Left ventricle myocardium inferior (tissue), 1 donor: ENCODE measurements at regions not wholly inside any gene's neighbourhood (a gene's known extent, or its start where the extent isn't known, plus 50 kb on each side); places are given as distances from the start of the nearest gene placed in this dataset.

Source experiments
- DNase-seq: peaks from one replicate; pipeline ENCODE4 v3.0.0-alpha.2; 2020
- H3K27ac ChIP-seq: fragments of 200-600 bp; replicated peaks from 2 replicates; pipeline ENCODE4 v1.8.0; 2021
- H3K27me3 ChIP-seq: fragments of 200-600 bp; 2 replicates; pipeline ENCODE4 v1.8.0; 2021; ENCODE audit warnings: low read depth
- H3K36me3 ChIP-seq: fragments of 200-600 bp; 2 replicates; pipeline ENCODE4 v1.8.0; 2021
- H3K4me1 ChIP-seq: fragments of 200-600 bp; 2 replicates; pipeline ENCODE4 v1.8.0; 2021
- H3K4me3 ChIP-seq: fragments of 200-600 bp; 2 replicates; pipeline ENCODE4 v1.8.0; 2021; ENCODE audit warnings: mild to moderate bottlenecking, moderate library complexity
- H3K9me3 ChIP-seq: fragments of 200-600 bp; replicated peaks from 2 replicates; pipeline ENCODE4 v1.8.0; 2021
- CTCF ChIP-seq: fragments of 200-600 bp; IDR thresholded peaks from 2 replicates; pipeline ENCODE4 v1.8.0; 2021; ENCODE audit warnings: antibody characterized with exemption, mild to moderate bottlenecking, borderline replicate concordance
- intact Hi-C: fragments of 100-400 bp; cut with micrococcal nuclease; formaldehyde crosslinking; loops from one replicate; pipeline ENCODE4 v1.11.0; 2022
- donor health status: DM: no; HTN: yes; CAD: no; lungs with severe emphysema.

GRCh38 chrX:137646472-137646871 is 80.5 kb downstream of the ZIC3 start:
- Histone ChIP-seq H3K4me3 (no peak overlapping the region), H3K36me3 (no peaks in the 10 kb centered on the region), H3K9me3 (no peaks in the 10 kb centered on the region), H3K27ac (no peak overlapping the region), H3K27me3 (no peaks in the 10 kb centered on the region), H3K4me1 (no peaks in the 10 kb centered on the region)
- no peak for TF ChIP-seq CTCF
- intact Hi-C loops, result no loop called here
- no peak for DNase-seq

GRCh38 chrX:137651647-137652046 is 85.7 kb downstream of the ZIC3 start:
- no peak for DNase-seq
- no peaks in the 10 kb centered on the region for H3K9me3 ChIP-seq
- H3K4me1 ChIP-seq, result no peaks in the 10 kb centered on the region
- intact Hi-C loops, result no loop called here
- H3K27me3 ChIP-seq, result no peaks in the 10 kb centered on the region
- no peaks in the 10 kb centered on the region for H3K36me3 ChIP-seq
- H3K4me3 ChIP-seq, result no peak overlapping the region
- no peak for TF ChIP-seq CTCF
- H3K27ac ChIP-seq, result no peak overlapping the region

GRCh38 chrX:137652086-137652485 is 86.2 kb downstream of the ZIC3 start:
- no peak overlapping the region for H3K27ac ChIP-seq
- intact Hi-C loops, result no loop called here
- H3K27me3 ChIP-seq, result no peaks in the 10 kb centered on the region
- no peak for TF ChIP-seq CTCF
- H3K9me3 ChIP-seq, result no peaks in the 10 kb centered on the region
- no peaks in the 10 kb centered on the region for H3K36me3 ChIP-seq
- H3K4me1 ChIP-seq, result no peaks in the 10 kb centered on the region
- DNase-seq, result no peak
- no peak overlapping the region for H3K4me3 ChIP-seq

- no peak for DNase-seq
- Histone ChIP-seq H3K36me3 (no peaks in the 10 kb centered on the region), H3K9me3 (no peaks in the 10 kb centered on the region), H3K27ac (no peak overlapping the region), H3K27me3 (no peaks in the 10 kb centered on the region), H3K4me1 (no peaks in the 10 kb centered on the region), H3K4me3 (no peak overlapping the region)
- no peak for TF ChIP-seq CTCF
- intact Hi-C loops, result no loop called here
These were observed 88.6 kb downstream of the ZIC3 start for GRCh38 chrX:137654481-137654880.

GRCh38 chrX:137667776-137668175 is 101.8 kb downstream of the ZIC3 start:
- Histone ChIP-seq H3K9me3 (no peaks in the 10 kb centered on the region), H3K36me3 (no peaks in the 10 kb centered on the region), H3K27ac (no peak overlapping the region), H3K4me3 (no peak overlapping the region), H3K4me1 (no peaks in the 10 kb centered on the region), H3K27me3 (no peaks in the 10 kb centered on the region)
- TF ChIP-seq CTCF, result no peak
- DNase-seq, result no peak
- intact Hi-C loops, result no loop called here

- Histone ChIP-seq H3K36me3 (no peaks in the 10 kb centered on the region), H3K4me1 (no peaks in the 10 kb centered on the region), H3K4me3 (no peak overlapping the region), H3K27ac (no peak overlapping the region), H3K9me3 (no peaks in the 10 kb centered on the region), H3K27me3 (no peaks in the 10 kb centered on the region)
- intact Hi-C loops, result no loop called here
- no peak for TF ChIP-seq CTCF
- DNase-seq, result no peak
These were observed 118.7 kb downstream of the ZIC3 start for GRCh38 chrX:137684591-137684990.
